ENCODE measurements at regions not wholly inside any gene's neighbourhood (a gene's known extent, or its start where the extent isn't known, plus 50 kb on each side); places are given as distances from the start of the nearest gene placed in this dataset.
A peak's percentile ranks its signal among the peaks of the same experiment; 100 is the strongest.
"Not testable (repeated sequence)": the region's sequence is repeated elsewhere in the genome, so short reads cannot be mapped to it uniquely, and the experiment has no call there.

- H3K4me3 ChIP-seq (replicated peaks in 1 of 3) = no peak overlapping the region
- H3K9me3 ChIP-seq = no peaks in the 10 kb centered on the region
- peak; percentile 58 to 68 for DNase-seq
- H3K27me3 ChIP-seq = no peaks in the 10 kb centered on the region
- intact Hi-C loops (cut with DNase I) = no loop called here
- H3K36me3 ChIP-seq = no peaks in the 10 kb centered on the region
- TF ChIP-seq CTCF (IDR thresholded peaks at IDR 0.05) (no peak), POLR2A (IDR thresholded peaks at IDR 0.05) (no peak)
- H3K27ac ChIP-seq = peak overlapping the region; percentile 69 to 86 (median 70)
- peaks cover 17 to 22% of the 10 kb centered on the region in 2 donors for H3K4me1 ChIP-seq
- 31 to 45% methylated on average over 3 of the region's 3 CpGs for WGBS, 2 donors
Observed at GRCh38 chr14:53375599-53375998, 222.5 kb upstream of the DDHD1 start.

GRCh38 chr14:53368711-53369201, 215.6 kb upstream of the DDHD1 start:
- Histone ChIP-seq H3K27me3 (no peaks in the 10 kb centered on the region), H3K27ac (peak overlapping the region; percentile 65 to 83 (median 71)), H3K36me3 (no peaks in the 10 kb centered on the region), H3K4me3 (replicated peaks in 1 of 3) (no peak overlapping the region), H3K4me1 (peaks cover 19 to 32% of the 10 kb centered on the region in 2 donors), H3K9me3 (no peaks in the 10 kb centered on the region)
- intact Hi-C loops (cut with DNase I) = no loop called here
- TF ChIP-seq CTCF (IDR thresholded peaks at IDR 0.05) (no peak), POLR2A (IDR thresholded peaks at IDR 0.05) (no peak)
- DNase-seq = no peak

GRCh38 chr14:53368066-53368465, 214.9 kb upstream of the DDHD1 start:
- Histone ChIP-seq H3K4me3 (replicated peaks in 1 of 3) (no peak overlapping the region), H3K9me3 (no peaks in the 10 kb centered on the region), H3K27me3 (no peaks in the 10 kb centered on the region), H3K4me1 (peaks cover 19 to 25% of the 10 kb centered on the region in 2 donors), H3K36me3 (no peaks in the 10 kb centered on the region), H3K27ac (peak overlapping the region; percentile 65 to 83 (median 71))
- no peak for TF ChIP-seq CTCF (IDR thresholded peaks at IDR 0.05)
- TF ChIP-seq POLR2A (IDR thresholded peaks at IDR 0.05) = no peak
- DNase-seq = no peak
- WGBS, 2 donors = 63 to 71% methylated on average over 4 of the region's 4 CpGs
- intact Hi-C loops (cut with DNase I) = no loop called here

GRCh38 chr14:53367644-53368026, 214.5 kb upstream of the DDHD1 start:
- H3K27ac ChIP-seq = peak overlapping the region in 1 of 3 donors; percentile 83
- intact Hi-C loops (cut with DNase I) = no loop called here
- no peak overlapping the region for H3K4me3 ChIP-seq (replicated peaks in 1 of 3)
- H3K9me3 ChIP-seq = no peaks in the 10 kb centered on the region
- no peaks in the 10 kb centered on the region for H3K36me3 ChIP-seq
- no peak for TF ChIP-seq CTCF (IDR thresholded peaks at IDR 0.05)
- TF ChIP-seq POLR2A (IDR thresholded peaks at IDR 0.05) = no peak
- peaks cover 19 to 24% of the 10 kb centered on the region in 2 donors for H3K4me1 ChIP-seq
- WGBS, 2 donors = 79 to 91% methylated on average over 4 of the region's 4 CpGs
- no peak for DNase-seq
- no peaks in the 10 kb centered on the region for H3K27me3 ChIP-seq

GRCh38 chr14:53365486-53366130, 212.5 kb upstream of the DDHD1 start:
- Histone ChIP-seq H3K27ac (no peak overlapping the region), H3K9me3 (no peaks in the 10 kb centered on the region), H3K4me1 (peaks cover 19 to 24% of the 10 kb centered on the region in 2 donors), H3K4me3 (replicated peaks in 1 of 3) (no peak overlapping the region), H3K36me3 (no peaks in the 10 kb centered on the region), H3K27me3 (no peaks in the 10 kb centered on the region)
- 90 to 92% methylated on average over 3 of the region's 3 CpGs for WGBS, 2 donors
- intact Hi-C loops (cut with DNase I) = no loop called here
- TF ChIP-seq CTCF (IDR thresholded peaks at IDR 0.05) = no peak
- TF ChIP-seq POLR2A (IDR thresholded peaks at IDR 0.05) = no peak
- no peak for DNase-seq

- not testable (repeated sequence) for H3K27ac ChIP-seq, DNase-seq
Observed at GRCh38 chr14:53362916-53363315, 209.8 kb upstream of the DDHD1 start.

More at GRCh38 chr14:53362916-53363315, 209.8 kb upstream of the DDHD1 start:
- 84 to 93% methylated on average over 2 of the region's 2 CpGs for WGBS, 2 donors
- intact Hi-C loops (cut with DNase I); H3K9me3 ChIP-seq; H3K36me3 ChIP-seq; H3K27me3 ChIP-seq; H3K4me3 ChIP-seq (replicated peaks in 1 of 3); H3K4me1 ChIP-seq: not testable (repeated sequence)

Data from thyroid gland (tissue), 4 donors.